Lung microvascular endothelial cell (primary cell): ENCODE measurements at regions not wholly inside any gene's neighbourhood (a gene's known extent, or its start where the extent isn't known, plus 50 kb on each side); places are given as distances from the start of the nearest gene placed in this dataset.
"Not testable (repeated sequence)": the region's sequence is repeated elsewhere in the genome, so short reads cannot be mapped to it uniquely, and the experiment has no call there.

Experiments
- DNase-seq, 2 donors: peaks; one replicate each; pipeline versions ENCODE4 v3.0.0 to v3.0.0-alpha.2; 2010; ENCODE audit warnings: low read depth in 2 of 2

- DNase-seq, result no peak
Observed at GRCh38 chr5:104652271-104652861, 1089.8 kb upstream of the NUDT12 start.

- DNase-seq, result no peak
Observed at GRCh38 chr5:104650313-104651055, 1087.9 kb upstream of the NUDT12 start.

GRCh38 chr5:104646416-104646815, 1083.8 kb upstream of the NUDT12 start:
- no peak for DNase-seq

DNA sequence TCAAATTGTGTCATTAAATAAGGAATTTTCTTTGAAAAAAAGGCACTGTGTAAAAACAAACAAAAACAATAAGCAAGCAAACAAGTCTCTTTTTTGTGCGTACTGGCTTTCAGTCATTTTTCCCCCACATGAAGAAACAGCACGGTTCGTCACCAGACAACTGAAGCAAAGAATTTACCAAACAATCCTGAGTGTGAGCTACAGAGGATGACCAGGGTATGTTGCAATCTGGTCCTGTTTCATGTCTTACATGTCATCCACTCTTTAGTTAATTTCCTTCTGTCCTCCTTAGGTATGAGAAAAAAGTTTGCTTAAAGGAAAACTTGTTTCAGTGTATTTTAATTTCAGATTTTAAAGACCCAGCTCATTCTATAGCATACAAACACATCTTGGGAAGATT, 1080.7 kb upstream of the NUDT12 start:
- DNase-seq, result no peak

GRCh38 chr5:104635227-104635626, 1072.6 kb upstream of the NUDT12 start:
- DNase-seq, result no peak

DNA sequence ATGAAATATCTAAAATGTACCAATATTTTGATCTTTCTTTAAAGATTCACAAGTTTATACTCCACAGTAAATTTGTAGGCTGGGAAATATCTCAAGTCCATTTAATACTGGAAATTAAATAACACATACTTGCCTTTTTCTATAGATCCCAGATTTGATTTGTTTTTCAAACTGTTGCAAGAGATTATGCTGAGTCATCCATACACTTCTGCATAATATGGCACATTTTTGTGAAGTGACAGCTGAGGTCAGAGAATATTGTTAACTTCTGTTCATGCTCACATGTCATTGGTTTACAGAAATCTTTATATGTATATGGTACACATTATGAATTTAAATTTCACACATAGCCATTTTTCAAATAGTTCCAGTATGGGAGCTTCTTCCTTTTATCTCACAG, 1066.3 kb upstream of the NUDT12 start:
- DNase-seq, result no peak

GRCh38 chr5:104626122-104626521, 1063.5 kb upstream of the NUDT12 start:
- no peak for DNase-seq

DNA sequence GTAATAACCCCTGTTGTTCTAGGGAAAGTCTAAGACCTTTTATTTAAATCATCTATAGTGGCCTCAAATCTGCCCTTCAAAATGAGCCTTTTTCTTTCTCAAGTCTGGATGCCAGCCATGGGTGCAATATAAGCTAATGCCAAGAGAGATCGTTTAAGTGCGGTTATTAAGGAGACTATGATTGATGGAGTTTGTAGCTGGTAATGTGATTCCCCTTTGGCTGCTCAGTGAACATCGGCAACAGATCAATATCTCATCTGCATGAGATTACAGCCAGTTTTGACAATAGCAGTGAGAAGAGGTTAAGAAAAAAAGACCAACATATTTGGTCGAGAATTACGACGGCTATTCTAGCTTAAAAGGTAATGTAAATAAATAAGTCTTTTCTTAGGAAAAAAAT, 1049.4 kb upstream of the NUDT12 start:
- DNase-seq, result no peak

GRCh38 chr5:104611135-104611767, 1048.7 kb upstream of the NUDT12 start:
- no peak for DNase-seq

DNA sequence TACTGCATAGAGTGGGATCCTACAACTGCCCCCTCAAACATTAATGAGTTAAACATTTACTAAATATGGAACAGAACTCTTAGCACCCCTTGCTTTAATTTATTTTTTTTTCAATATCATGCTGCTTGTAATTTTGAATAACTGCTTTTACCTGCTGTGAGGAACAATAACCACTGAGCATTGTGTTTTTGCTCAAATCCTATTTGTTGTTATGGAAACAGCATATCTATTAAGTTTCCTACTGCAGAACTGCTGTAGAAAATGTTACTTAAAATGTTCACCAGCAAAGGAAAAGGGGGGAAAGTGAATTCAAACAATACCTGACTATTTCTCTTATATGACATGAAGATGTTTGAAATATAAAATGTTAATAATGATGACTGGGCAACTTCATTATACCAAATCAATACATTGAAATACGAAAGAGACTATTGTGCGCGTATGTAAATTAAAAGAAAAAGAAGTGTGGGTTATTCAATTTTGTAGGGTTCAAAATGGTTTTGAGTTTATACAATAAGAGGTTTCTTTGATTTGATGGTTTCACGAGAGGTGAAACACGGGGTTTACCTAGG, 1043.8 kb upstream of the NUDT12 start:
- DNase-seq, result no peak

DNA sequence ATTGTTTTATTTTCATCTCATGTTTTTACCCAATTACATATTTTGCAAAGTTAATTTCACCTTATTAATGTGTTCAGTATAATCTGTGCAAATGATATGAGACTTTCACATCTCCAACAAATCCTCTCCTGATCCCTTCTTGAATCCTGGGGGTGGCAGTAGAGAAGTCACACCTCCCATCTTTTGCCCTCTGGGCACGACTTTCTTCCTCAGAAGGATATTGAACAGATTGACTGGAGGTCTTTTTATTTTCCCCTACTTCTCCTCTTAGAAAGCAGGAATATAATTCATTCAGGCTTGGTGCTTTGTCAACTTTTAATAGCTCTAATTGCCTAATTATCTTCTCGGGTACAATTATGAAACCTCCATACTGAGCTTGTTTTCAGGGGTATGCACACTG, 1037.1 kb upstream of the NUDT12 start:
- DNase-seq, result no peak

DNA sequence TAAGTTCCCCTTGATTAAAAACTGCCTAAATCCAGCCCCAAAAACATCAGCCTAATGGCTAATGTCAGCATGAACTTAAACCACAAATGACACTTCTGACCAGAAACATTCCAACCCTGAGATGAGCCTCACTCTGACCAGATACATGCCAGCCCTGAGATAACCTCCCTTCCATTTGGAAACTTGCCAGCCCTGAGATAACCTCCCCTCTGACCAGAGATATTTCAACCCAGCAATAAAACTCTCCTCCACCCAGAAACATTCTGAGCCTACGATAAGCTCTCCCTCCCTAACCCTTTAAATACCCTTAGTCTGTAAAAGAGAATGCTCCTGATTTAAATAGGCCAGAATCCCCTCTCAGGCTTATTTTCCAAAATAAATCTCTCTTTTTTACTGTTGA, 1035.7 kb upstream of the NUDT12 start:
- no peak for DNase-seq

DNA sequence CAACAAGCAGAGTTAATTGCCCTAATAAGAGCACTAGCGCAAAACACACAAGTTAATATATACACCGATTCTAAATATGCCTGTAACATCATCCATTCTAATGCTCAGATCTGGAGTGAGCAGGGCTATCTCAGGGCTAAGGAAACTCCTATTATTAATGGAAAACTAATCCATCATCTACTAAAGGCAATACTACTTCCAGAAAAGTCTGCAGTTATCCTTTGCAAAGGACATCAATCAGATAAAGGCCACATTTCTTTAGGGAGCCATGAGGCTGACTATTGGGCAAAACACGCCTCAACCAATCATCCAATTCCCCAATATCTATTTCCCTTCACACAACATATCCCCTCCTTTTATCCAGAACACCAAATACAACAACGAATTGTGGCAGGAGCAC, 1032.3 kb upstream of the NUDT12 start:
- DNase-seq, result no peak

GRCh38 chr5:104576677-104577076, 1014.1 kb upstream of the NUDT12 start:
- no peak for DNase-seq

GRCh38 chr5:104573949-104574709, 1011.5 kb upstream of the NUDT12 start:
- DNase-seq, result no peak

- DNase-seq, result no peak
Observed at GRCh38 chr5:104569621-104570020, 1007.0 kb upstream of the NUDT12 start.

DNA sequence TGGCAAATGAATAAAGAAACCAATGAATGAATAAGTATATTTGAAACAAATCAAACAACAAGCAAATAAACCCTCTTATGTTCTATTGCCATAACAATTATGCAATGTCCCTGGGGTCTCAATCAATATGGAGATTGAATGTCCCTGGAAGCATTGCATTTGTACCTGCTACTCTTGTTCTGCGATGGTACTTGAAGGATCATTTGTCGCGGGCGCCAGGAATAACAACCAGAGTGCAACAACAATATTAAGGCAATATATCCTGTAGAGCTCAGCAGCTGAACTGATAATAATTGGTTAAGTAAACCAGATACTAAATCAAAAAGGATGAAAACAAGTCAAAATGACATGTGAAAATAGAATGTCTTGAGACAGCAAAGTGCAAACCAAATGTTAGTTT, 1001.9 kb upstream of the NUDT12 start:
- no peak for DNase-seq

GRCh38 chr5:104556957-104557356, 994.4 kb upstream of the NUDT12 start:
- DNase-seq, result no peak

DNA sequence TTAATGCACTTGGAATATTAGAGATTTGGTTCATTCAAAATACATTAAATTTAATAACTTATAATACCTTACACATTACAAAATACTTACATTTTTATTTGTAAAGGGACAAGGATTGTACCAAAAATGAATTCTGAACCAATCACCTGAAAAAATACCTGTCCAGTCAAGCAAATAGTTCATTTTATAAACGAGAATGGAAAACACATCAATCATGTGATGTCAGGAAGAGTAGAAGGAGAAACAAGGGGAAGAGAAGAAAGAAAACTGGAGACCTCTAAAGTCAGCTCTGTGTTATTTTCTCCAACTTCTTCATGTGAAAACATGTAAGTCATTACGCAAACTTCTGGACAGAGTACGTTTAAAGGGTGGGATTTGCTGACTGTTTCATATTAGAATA, 989.0 kb upstream of the NUDT12 start:
- DNase-seq, result no peak

DNA sequence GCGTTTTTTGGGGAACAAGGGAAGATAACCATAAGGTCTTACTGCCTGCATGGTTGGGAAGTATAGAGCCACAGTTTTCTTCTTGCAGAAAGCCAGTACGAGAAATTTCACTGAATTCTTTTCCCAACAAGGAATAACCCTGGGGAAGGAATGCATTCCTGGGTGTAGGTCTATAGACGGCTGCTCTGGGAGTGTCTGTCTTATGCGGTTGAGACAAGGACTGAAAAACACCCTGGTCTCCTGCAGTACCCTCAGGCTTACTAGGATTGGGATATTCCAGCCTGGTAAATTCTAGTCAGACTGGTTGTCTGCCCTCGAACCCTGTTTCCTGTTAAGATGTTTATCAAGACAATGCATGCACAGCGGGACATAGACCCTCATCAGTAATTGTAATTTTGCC, 984.3 kb upstream of the NUDT12 start:
- not testable (repeated sequence) for DNase-seq

DNA sequence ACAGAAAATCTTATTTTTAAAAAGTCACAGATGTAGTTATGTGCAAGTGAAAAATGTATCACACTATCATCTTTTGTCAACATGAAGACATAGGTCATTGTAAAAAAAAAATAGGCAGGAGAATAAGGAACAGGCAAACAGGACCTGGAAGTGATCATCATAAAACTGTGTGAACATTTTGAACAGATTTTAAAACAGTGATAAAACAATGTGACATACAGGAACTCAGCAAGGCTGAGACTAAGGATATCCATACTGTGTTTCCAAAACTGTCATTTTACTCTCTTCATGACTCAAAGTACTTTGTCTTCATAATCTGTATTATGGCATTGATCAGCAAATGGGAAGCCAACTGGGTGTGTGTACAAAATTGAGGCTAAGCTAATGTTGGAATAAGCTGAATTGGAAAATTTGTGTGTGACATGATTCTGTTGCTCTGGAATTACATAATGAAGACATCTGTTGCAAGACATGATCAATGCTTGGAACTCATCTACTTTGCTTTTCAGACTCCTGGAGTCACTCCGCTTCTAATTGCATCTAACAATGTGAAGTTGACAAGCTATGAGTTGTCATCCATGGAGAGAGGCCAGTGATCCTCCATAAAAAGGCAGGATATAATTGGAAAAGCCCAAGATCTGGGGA, 978.7 kb upstream of the NUDT12 start:
- DNase-seq, result no peak
